Gastrocnemius medialis (tissue), 4 donors: ENCODE measurements at regions not wholly inside any gene's neighbourhood (a gene's known extent, or its start where the extent isn't known, plus 50 kb on each side); places are given as distances from the start of the nearest gene placed in this dataset.
"Not testable (repeated sequence)": the region's sequence is repeated elsewhere in the genome, so short reads cannot be mapped to it uniquely, and the experiment has no call there.

Experiments used
- ATAC-seq, 2 donors: fragments of 150-250 bp; one replicate each; pipeline ENCODE4 v1.9.1; 2016
- DNase-seq, 2 donors: peaks; one replicate each; pipeline ENCODE4 v3.0.0-alpha.2; 2019
- H3K27ac ChIP-seq, 4 donors: fragments of 200-600 bp; sonication (generic); 1 replicate in 1 of 4; 2 replicates in 3 of 4; pipeline ENCODE4 v1.5.1; 2016 to 2018; ENCODE audit warnings: mild to moderate bottlenecking in 2 of 4, moderate library complexity in 1 of 4
- H3K27me3 ChIP-seq, 3 donors: fragments of 200-600 bp; sonication (generic) in 2 of 3; 1 replicate in 1 of 3; 2 replicates in 2 of 3; pipeline versions ENCODE4 v1.5.1 to v1.6.0; 2016 to 2019; ENCODE audit warnings: mild to moderate bottlenecking in 1 of 3, moderate library complexity in 1 of 3
- H3K36me3 ChIP-seq, 2 donors: fragments of 200-600 bp; sonication (generic) in 1 of 2; one replicate each; pipeline ENCODE4 v1.5.1; 2017 to 2018
- H3K4me1 ChIP-seq, 2 donors: fragments of 200-600 bp; sonication (generic) in 1 of 2; one replicate each; pipeline ENCODE4 v1.5.1; 2016 to 2017; ENCODE audit warnings: mild to moderate bottlenecking in 2 of 2
- H3K4me3 ChIP-seq, 4 donors: fragments of 200-600 bp; sonication (generic) in 3 of 4; 1 replicate in 1 of 4; 2 replicates in 3 of 4; pipeline ENCODE4 v1.5.1; 2016 to 2019; ENCODE audit warnings: mild to moderate bottlenecking in 2 of 4
- H3K9me3 ChIP-seq, 3 donors: fragments of 200-600 bp; sonication (generic) in 2 of 3; 1 replicate in 1 of 3; 2 replicates in 2 of 3; pipeline ENCODE4 v1.5.1; 2016 to 2019
- POLR2A ChIP-seq, 2 donors: fragments of 450-650 bp; IDR thresholded peaks; one replicate each; pipeline ENCODE4 v1.6.1; 2017; ENCODE audit warnings: antibody characterized with exemption in 2 of 2, mild to moderate bottlenecking in 2 of 2, moderate library complexity in 2 of 2
- in situ Hi-C, 4 donors: fragments of 200-750 bp; cut with MboI; loops; one replicate each; pipeline versions ENCODE4 v1.15.0 to v1.8.0; 2017; ENCODE audit warnings: low sequenced_read_pairs in 4 of 4
- intact Hi-C: fragments of 100-400 bp; cut with DNase I; formaldehyde crosslinking; loops from one replicate; pipeline ENCODE4 v1.15.1; 2023; ENCODE audit warnings: low total_unique reads
- TF ChIP-seq, protein P1 (sequence below), 5 experiments: fragments of 450-650 bp in 3 of 5; fragments of 200-600 bp in 2 of 5; sonication (generic) in 2 of 5; IDR thresholded peaks in 4 of 5; conservative IDR thresholded peaks in 1 of 5; 1 replicate in 4 of 5; 2 replicates in 1 of 5; pipeline ENCODE4 v1.5.1; 2016 to 2019; ENCODE audit warnings: antibody characterized with exemption in 5 of 5, mild to moderate bottlenecking in 3 of 5, moderate library complexity in 3 of 5

DNA sequence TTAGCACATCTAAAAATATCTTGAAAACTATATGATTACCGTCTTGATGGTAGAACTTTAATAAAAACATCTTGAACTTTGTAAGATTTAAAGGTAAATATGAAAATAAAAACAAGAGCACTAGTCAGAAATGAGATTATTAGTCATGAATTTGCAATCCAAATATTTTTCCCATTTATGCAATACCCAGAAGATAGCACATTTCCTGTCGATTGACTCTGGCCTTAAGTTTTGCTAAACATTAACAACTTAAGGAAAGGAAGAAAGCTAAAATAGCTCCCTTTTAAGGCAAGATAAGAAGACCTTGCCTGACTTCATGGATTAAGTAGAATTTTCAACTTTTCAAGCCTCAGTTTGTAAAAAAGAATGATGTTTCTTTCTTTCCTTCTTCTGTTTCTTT, 1374.7 kb upstream of the RAG2 start:
- ATAC-seq: no peak
- Histone ChIP-seq H3K4me3 (no peak overlapping the region), H3K9me3 (no peaks in the 10 kb centered on the region), H3K4me1 (no peaks in the 10 kb centered on the region), H3K27ac (no peak overlapping the region), H3K27me3 (no peaks in the 10 kb centered on the region), H3K36me3 (no peaks in the 10 kb centered on the region)
- TF ChIP-seq POLR2A (IDR thresholded peaks at IDR 0.05): no peak
- TF ChIP-seq, protein P1, sequence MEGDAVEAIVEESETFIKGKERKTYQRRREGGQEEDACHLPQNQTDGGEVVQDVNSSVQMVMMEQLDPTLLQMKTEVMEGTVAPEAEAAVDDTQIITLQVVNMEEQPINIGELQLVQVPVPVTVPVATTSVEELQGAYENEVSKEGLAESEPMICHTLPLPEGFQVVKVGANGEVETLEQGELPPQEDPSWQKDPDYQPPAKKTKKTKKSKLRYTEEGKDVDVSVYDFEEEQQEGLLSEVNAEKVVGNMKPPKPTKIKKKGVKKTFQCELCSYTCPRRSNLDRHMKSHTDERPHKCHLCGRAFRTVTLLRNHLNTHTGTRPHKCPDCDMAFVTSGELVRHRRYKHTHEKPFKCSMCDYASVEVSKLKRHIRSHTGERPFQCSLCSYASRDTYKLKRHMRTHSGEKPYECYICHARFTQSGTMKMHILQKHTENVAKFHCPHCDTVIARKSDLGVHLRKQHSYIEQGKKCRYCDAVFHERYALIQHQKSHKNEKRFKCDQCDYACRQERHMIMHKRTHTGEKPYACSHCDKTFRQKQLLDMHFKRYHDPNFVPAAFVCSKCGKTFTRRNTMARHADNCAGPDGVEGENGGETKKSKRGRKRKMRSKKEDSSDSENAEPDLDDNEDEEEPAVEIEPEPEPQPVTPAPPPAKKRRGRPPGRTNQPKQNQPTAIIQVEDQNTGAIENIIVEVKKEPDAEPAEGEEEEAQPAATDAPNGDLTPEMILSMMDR (IDR thresholded peaks at IDR 0.05 in 4 of 5, conservative IDR thresholded peaks at IDR 0.05 in 1 of 5): no peak
- in situ Hi-C loops: no loop called here
- DNase-seq: no peak
- intact Hi-C loops: no loop called here

DNA sequence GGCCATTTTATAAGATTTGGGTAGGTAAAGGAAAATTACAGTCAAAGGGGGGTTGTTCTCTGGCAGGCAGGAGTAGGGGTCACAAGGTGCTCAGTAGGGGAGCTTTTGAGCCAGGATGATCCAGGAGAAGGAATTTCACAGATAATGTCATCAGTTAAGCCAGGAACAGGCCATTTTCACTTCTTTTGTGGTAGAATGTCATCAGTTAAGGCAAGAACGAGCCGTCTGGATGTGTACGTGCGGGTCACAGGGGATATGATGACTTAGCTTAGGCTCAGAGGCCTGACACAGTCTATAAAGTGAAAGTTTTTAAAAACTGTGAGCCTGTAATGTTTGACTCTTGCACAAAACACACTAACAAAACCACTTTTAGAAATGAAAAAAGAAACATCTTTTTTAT, 1371.3 kb upstream of the RAG2 start:
- in situ Hi-C loops: not testable (repeated sequence)

DNA sequence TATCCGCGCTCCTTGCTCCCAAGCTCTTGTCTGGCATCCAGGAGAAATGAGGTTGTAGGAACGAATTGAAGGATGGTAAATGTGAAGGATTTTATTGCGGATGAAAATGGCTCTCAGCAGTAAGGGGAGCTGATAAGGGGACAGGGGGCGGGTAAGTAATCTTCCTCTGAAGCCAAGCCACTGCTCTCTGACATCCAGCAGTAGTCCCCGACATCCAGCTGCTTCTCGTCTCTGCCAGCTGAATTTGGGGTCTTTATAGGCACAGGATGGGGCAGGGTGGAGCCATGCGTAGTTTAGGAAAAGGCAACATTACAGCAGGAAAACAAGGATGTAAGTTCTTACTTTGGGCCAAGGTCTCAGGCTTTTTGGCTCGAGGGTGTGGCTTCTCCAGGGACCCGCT, 1370.1 kb upstream of the RAG2 start:
- Histone ChIP-seq H3K9me3 (no peaks in the 10 kb centered on the region), H3K4me1 (no peaks in the 10 kb centered on the region), H3K36me3 (no peaks in the 10 kb centered on the region), H3K27ac (no peak overlapping the region), H3K27me3 (no peaks in the 10 kb centered on the region), H3K4me3 (no peak overlapping the region)
- ATAC-seq (no peak), DNase-seq (no peak)
- intact Hi-C loops: no loop called here
- in situ Hi-C loops: no loop called here
- TF ChIP-seq, protein P1 (IDR thresholded peaks at IDR 0.05 in 4 of 5, conservative IDR thresholded peaks at IDR 0.05 in 1 of 5): no peak
- TF ChIP-seq POLR2A (IDR thresholded peaks at IDR 0.05): no peak

More for the DNA sequence above, 1371.3 kb upstream of the RAG2 start:
- H3K9me3 ChIP-seq, H3K36me3 ChIP-seq, H3K27me3 ChIP-seq, H3K4me1 ChIP-seq, DNase-seq, H3K4me3 ChIP-seq, ATAC-seq, H3K27ac ChIP-seq, intact Hi-C loops: not testable (repeated sequence)

DNA sequence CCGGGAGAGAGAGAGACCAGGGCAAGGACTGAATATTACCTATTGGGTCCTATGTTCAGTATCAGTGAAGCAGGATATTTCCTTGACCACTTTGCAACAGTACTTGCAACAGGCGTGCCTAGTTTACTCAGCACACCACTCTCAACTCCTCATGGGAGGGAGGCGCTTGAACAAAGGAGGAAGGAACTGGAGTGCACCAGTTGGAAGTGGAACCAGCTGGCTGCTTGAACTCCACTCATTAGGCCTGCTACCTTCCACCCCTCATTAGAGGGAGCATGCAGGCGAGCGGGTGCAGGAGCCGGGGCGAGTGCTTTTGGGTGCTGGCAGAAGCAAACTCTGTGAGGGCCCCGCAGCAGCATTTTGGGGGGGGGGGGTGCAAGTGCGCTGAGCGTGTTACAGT, 1369.6 kb upstream of the RAG2 start:
- Histone ChIP-seq H3K9me3 (no peaks in the 10 kb centered on the region), H3K27me3 (no peaks in the 10 kb centered on the region), H3K4me1 (no peaks in the 10 kb centered on the region), H3K27ac (no peak overlapping the region), H3K4me3 (no peak overlapping the region), H3K36me3 (no peaks in the 10 kb centered on the region)
- intact Hi-C loops: no loop called here
- in situ Hi-C loops: no loop called here
- DNase-seq: no peak
- no peak for ATAC-seq
- TF ChIP-seq POLR2A (IDR thresholded peaks at IDR 0.05): no peak
- TF ChIP-seq, protein P1 (IDR thresholded peaks at IDR 0.05 in 4 of 5, conservative IDR thresholded peaks at IDR 0.05 in 1 of 5): no peak

DNA sequence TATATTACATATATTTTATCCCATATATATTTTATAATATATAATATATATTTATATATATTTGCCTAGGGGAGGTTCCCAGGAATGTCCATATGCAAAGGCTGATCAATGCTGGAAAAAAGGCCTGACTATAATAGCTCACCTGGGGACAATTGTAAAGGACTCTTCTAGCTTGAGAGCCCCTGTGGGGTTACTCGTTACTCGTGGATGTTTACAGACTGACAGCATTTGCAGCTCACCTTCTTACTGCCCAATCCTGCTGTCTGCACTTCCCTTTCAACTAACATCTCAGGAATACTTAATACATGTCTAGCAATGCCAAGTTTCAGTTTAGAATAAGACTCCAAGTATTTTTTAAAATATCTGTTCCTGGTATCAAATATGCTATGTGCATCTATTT, 1365.4 kb upstream of the RAG2 start:
- DNase-seq (no peak), ATAC-seq (no peak)
- no peaks in the 10 kb centered on the region for H3K36me3 ChIP-seq
- no peak for TF ChIP-seq POLR2A (IDR thresholded peaks at IDR 0.05)
- TF ChIP-seq, protein P1 (IDR thresholded peaks at IDR 0.05 in 4 of 5, conservative IDR thresholded peaks at IDR 0.05 in 1 of 5): no peak
- H3K9me3 ChIP-seq: no peaks in the 10 kb centered on the region
- intact Hi-C loops: no loop called here
- in situ Hi-C loops: no loop called here
- H3K4me1 ChIP-seq: no peaks in the 10 kb centered on the region
- no peak overlapping the region for H3K4me3 ChIP-seq
- H3K27me3 ChIP-seq: no peaks in the 10 kb centered on the region
- H3K27ac ChIP-seq: no peak overlapping the region
